Activated B cell treated with CpG ODN at 0.5 μM for 24 hours (primary cell): ENCODE measurements at regions not wholly inside any gene's neighbourhood (a gene's known extent, or its start where the extent isn't known, plus 50 kb on each side); places are given as distances from the start of the nearest gene placed in this dataset.

Experiments
- ATAC-seq: fragments of 200-7000 bp; cut with Tn5 transposase; one replicate; pipeline ENCODE4 v1.10.0; 2021; ENCODE audit warnings: low read depth, mild to moderate bottlenecking, moderate library complexity
- CTCF ChIA-PET: fragments of 350-600 bp; sonication (Branson Sonifier 250); formaldehyde crosslinking; loops from one replicate; lab custom pipeline; 2021; ENCODE audit warnings: antibody characterized with exemption; lab: Charles Lee
- POLR2A ChIA-PET: fragments of 350-600 bp; sonication (Branson Sonifier 250); formaldehyde crosslinking; loops from one replicate; lab custom pipeline; 2021; ENCODE audit warnings: antibody characterized with exemption; lab: Charles Lee
- DNase-seq: peaks from one replicate; pipeline ENCODE4 v3.0.0; 2022
- H3K27ac Mint-ChIP-seq: one replicate; pipeline ENCODE4 v1.8.0; 2020; ENCODE audit warnings: mixed read lengths
- H3K27me3 Mint-ChIP-seq: one replicate; pipeline ENCODE4 v1.8.0; 2021; ENCODE audit warnings: mixed read lengths
- H3K36me3 Mint-ChIP-seq: one replicate; pipeline ENCODE4 v1.8.0; 2021; ENCODE audit warnings: low read depth, mixed read lengths
- H3K4me1 Mint-ChIP-seq: one replicate; pipeline ENCODE4 v1.8.0; 2021; ENCODE audit warnings: mixed read lengths
- H3K4me3 Mint-ChIP-seq: one replicate; pipeline ENCODE4 v1.8.0; 2020; ENCODE audit warnings: mild to moderate bottlenecking, mixed read lengths
- H3K9me3 Mint-ChIP-seq: one replicate; pipeline ENCODE4 v1.8.0; 2020; ENCODE audit warnings: mixed read lengths
- CTCF ChIP-seq: fragments of 200-600 bp; IDR thresholded peaks from one replicate; pipeline ENCODE4 v1.8.0; 2022; ENCODE audit warnings: antibody characterized with exemption, mild to moderate bottlenecking
- intact Hi-C: fragments of 100-400 bp; cut with micrococcal nuclease; formaldehyde crosslinking; loops from one replicate; pipeline ENCODE4 v1.15.1; 2024

DNA sequence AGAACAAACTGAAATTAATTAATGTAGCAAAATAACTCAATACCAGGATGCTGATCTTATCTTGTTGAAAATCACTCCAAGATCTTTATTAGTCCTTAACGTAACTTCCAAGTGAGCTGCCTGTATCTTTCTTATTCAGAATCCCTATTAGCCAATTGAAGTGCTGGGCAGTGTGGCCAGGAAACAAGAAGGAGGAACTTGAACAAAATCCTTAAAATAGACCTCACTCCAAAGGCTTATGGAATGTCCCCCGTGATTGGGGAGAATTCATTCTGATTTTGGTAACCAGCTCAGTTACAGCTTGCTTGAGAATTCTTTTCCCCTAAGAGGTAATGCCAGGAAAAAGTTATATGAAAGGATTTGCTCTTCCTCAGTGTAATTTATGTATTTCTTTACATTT, 171.0 kb downstream of the DEPDC1B start:
- Mint-ChIP-seq H3K27me3 (no peaks in the 10 kb centered on the region), H3K27ac (no peak overlapping the region), H3K4me3 (no peak overlapping the region), H3K4me1 (peaks cover 18% of the 10 kb centered on the region), H3K36me3 (no peaks in the 10 kb centered on the region), H3K9me3 (peaks cover 2% of the 10 kb centered on the region)
- CTCF ChIA-PET: no interaction called here
- DNase-seq (no peak), ATAC-seq (no peak)
- no peak for TF ChIP-seq CTCF
- POLR2A ChIA-PET: no interaction called here
- intact Hi-C loops: no loop called here

- ChIA-PET CTCF (no interaction called here), POLR2A (no interaction called here)
- Mint-ChIP-seq H3K4me3 (no peak overlapping the region), H3K27me3 (no peaks in the 10 kb centered on the region), H3K27ac (no peak overlapping the region), H3K9me3 (no peaks in the 10 kb centered on the region), H3K4me1 (peaks cover 3% of the 10 kb centered on the region), H3K36me3 (no peaks in the 10 kb centered on the region)
- intact Hi-C loops: no loop called here
- DNase-seq (no peak), ATAC-seq (no peak)
- TF ChIP-seq CTCF: no peak
Measured at GRCh38 chr5:60527072-60527471, 172.9 kb downstream of the DEPDC1B start.

- Mint-ChIP-seq H3K4me3 (no peak overlapping the region), H3K27ac (no peak overlapping the region), H3K36me3 (no peaks in the 10 kb centered on the region), H3K4me1 (peaks cover 3% of the 10 kb centered on the region), H3K9me3 (no peaks in the 10 kb centered on the region), H3K27me3 (no peaks in the 10 kb centered on the region)
- POLR2A ChIA-PET: no interaction called here
- intact Hi-C loops: no loop called here
- no peak for DNase-seq
- TF ChIP-seq CTCF: no peak
- ATAC-seq: no peak
- CTCF ChIA-PET: no interaction called here
Measured at GRCh38 chr5:60526336-60526875, 173.6 kb downstream of the DEPDC1B start.

DNA sequence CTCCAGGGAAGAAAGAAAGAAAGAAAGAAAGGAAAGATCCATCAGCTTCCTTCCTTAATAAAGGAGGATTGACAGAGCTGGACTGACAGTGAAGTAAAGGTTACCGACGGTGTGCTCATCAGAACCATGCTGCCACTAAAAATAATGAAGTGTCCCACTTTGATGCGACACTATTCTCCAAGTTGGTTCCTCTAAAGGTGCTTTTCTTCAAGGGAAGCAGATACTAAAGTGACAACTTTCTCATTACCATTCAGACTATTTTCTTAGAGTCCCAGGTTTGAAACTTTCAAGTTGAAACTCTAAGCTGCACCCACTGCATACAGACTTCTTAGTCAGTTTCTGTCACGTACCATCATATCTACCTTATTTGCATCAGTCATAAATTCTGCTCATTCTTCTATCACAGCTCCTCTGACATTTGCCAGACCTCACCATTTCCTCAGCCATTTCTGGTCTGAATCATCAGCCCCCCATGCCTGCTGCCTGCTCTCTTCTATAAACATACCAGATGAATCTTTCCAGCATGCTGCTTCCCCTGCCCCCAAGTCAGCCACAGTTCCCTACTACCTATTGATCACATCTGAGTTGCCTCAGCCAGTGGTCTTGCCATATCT, 177.6 kb downstream of the DEPDC1B start:
- TF ChIP-seq CTCF: no peak
- Mint-ChIP-seq H3K9me3 (no peaks in the 10 kb centered on the region), H3K4me1 (peaks cover 38% of the 10 kb centered on the region), H3K36me3 (no peaks in the 10 kb centered on the region), H3K27ac (no peak overlapping the region), H3K27me3 (no peaks in the 10 kb centered on the region), H3K4me3 (no peak overlapping the region)
- ATAC-seq (peak; percentile 78), DNase-seq (no peak)
- ChIA-PET CTCF (interaction anchor here (0.9 to 1.6 kb wide), 2 partner anchors 10 to 17 kb away, joined by 3 to 4 read pairs; no protein-coding TSS in a partner anchor), POLR2A (interaction anchor here (0.6 to 1.8 kb wide), 5 partner anchors 13 to 1224 kb away, joined by 3 to 8 read pairs (median 3); no protein-coding TSS in a partner anchor)
- intact Hi-C loops: loop anchor here (1.0 to 5.0 kb wide), 2 partner anchors 17 to 710 kb away; no protein-coding TSS in a partner anchor
